NCI-H2196 treated with DMSO at 0.1 percent for 48 hours (cell line): ENCODE measurements at regions not wholly inside any gene's neighbourhood (a gene's known extent, or its start where the extent isn't known, plus 50 kb on each side); places are given as distances from the start of the nearest gene placed in this dataset.
A peak's percentile ranks its signal among the peaks of the same experiment; 100 is the strongest.

Source experiments
- DNase-seq: peaks from one replicate; lab custom pipeline; 2025; ENCODE audit not compliant: unreplicated experiment; lab: John Stamatoyannopoulos, UW

DNA sequence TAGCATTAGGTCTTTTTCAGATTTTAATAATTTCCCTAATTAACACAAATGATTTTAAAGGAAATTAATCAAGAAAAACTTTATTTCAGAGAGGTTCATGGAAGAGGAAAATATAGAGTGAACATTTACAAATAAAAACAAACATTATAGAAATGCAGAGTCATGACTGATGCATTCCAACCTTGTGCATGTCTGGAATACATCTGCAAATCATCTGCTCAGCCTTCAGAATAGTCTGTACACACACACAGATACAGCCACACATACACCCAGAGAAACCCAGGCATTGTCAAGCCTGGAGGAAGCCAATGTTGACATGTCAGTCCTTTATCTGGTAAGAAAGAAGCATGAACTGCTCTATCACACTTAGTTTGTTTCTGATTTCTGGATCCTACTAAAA, 61.3 kb upstream of the NFKB1 start:
- no peak for DNase-seq

DNA sequence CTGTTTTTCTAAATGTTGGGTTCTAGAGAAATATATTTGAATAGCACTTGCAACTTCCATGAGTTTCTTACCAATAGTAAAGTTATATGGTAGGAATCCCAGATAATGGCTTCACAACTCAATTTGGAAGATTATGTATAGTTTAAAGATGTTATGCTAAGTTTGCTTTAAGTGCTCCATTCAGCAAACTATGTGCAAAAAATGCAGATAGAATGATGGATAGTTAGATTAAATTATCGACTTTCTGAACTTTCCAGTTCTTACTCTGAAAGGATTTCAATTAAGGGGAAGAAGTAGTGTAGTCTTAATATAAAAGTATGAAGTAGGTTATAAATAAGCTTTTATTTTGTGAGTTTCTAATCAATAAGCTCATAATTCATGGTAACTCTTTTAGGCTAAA, 60.7 kb upstream of the NFKB1 start:
- no peak for DNase-seq

DNA sequence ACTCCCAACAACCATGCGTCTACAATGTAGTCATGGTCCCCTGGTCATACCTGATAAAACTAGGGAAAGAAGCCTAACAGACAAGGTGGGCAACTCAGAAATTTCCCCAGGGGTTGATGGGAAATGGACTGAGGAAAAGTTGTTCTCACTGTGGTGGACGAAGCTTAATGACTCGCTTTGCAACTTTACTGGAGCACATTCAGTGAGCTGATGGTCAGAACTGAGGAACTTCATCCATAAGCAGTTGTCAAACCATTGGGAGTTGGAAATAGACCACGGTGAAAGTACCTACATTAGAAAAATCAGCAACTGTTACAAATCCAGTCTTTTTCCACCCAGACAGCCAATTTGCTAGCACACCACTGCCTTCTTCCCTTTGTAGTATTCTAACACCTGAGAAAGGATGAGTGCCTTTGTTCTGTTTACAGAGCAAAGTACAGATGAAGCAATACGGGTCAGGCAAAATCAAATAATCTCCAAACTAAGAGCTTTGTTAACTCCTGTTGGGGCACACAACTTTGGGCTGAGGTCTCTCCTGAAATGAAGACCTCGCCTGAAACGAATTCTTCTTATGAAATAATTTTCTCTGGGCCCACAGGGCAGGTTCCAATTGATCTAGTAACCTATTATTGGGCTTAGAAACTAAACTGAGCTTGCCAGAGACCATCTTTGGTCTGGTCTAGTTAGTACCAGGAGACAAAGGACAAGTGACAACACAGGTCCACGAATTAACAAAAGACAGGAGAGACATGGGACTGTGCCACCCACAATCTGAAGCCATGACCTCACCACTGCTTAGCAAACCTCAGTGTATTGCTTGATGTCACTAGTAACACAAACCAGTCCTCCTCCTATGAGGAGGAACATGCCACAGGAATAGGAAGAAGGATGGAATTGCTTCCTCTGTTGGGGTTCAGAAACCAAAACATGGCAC, 58.9 kb upstream of the NFKB1 start:
- DNase-seq = no peak

DNA sequence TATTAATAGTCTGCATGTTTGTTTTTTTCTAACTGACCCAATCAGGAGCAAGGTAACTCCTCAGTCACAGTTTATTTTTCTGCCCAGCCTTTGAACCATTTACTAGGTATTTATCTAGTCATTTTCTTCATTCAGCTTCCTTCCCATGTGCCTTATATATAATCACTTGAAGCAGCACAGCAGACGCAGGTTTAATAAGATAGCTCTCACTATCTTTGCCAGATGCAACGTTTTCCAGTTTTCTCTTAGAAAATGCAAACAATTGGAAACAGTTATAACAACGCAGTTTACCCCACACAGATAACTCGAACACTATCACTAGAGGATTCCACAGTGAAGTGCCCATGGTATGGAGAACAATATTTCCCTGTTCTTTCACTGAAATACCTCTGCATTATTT, 56.4 kb upstream of the NFKB1 start:
- DNase-seq = no peak

DNA sequence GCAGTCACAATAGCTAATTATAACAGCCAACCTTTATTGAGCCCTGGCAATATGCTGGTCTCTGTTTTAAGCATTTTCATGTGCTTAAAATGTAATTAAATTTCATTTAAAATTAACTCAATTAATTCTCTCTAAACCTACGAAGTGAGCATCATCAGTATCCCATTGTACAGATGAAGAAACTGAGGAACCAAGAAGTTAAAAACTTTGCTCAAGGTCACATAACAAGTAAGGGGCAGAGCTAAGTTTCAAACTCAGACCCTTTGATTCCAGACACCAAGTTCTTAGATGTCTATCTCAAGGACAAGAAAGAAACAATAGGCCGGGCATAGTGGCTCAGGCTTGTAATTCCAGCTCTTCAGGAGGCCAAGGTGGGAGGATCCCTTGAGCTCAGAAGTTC, 55.9 kb upstream of the NFKB1 start:
- DNase-seq = no peak

DNA sequence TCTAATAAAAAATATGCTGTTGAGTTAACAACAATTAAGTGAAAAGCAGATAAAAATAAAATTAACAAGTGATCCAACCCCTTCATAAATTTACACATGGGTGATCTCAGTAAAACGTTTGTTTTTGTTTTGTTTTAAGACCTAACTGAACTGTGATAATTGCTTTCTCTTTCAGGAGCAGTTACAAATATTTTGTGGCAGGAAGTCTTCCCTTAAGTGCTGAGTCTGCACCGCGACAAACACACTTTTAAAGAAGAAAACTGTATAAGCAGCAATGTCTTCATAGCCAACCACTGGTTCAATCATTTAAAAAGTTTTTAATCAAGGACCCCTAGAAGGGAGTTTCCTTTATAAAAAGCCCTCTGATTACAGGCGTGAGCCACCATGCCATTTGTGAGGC, 53.7 kb upstream of the NFKB1 start:
- DNase-seq = no peak

DNA sequence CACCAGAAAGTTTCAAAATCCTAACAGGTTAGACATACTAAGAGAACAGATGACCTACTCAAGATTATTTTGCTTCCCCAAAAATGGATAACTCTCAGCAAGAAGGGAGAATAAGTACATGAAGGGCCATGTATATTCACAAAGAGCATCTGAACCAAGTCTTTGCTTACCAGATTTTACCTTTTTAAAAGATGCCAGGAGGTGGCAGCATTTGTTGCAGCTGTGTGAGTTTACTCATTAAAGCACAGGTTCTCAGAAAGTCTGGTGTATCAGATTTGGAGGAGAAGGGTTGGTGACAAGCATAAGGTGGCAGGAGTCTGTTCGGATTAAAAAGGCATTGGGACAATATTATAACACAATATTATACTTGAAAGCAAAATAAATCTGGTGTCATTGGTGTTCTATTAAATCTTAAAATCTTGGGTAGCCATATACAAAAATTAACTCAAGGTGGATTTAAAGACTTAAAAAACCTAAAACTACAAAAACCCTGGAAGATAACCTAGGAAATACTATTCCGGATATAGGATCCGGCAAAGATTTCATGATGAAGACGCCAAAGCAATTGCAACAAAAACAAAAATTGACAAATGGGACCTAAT, 51.3 kb upstream of the NFKB1 start:
- DNase-seq = peak; percentile 1

DNA sequence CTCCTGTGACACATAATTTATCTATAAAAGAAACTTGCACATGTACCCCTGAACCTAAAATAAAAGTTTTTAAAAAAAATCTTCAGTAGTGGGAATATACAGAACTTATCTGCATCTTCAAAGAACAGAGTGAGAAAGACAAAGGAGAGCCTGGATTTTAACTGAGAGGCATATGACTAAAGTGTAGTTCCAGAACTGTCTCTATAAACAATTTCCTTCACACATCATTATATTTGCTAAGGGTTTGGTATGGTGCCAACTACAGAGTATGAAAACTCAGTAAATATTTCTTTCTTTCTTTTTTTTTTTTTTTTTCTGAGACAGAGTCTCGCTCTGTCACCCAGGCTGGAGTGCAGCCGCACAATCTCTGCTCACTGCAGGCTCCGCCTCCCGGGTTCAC, 49.9 kb upstream of the NFKB1 start:
- no peak for DNase-seq
